ENCODE measurements at regions not wholly inside any gene's neighbourhood (a gene's known extent, or its start where the extent isn't known, plus 50 kb on each side); places are given as distances from the start of the nearest gene placed in this dataset.

DNA sequence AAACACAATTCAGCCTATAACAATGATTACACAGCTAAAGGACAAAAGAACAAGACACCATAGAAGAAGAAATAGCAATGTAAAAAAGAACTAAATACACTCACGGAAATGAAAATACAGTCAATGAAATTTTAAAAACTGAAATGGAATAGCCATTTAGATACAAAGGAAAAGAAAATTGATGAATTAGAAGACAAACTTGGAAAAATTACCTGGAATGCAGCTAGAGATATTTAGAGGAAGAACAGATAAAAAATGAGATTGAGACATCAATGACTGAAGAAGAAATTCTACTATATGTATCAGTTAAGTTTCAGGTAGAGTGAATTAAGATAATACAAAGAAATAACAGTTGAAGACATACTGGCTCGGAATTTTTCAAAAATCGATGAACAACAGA, 430.4 kb upstream of the NR5A2 start:
- Histone ChIP-seq H3K27me3 (ENCODE audit: insufficient read depth, low read depth) (no peaks in the 10 kb centered on the region), H2AFZ (ENCODE audit: low read depth) (no peak overlapping the region), H3K4me2 (no peak overlapping the region), H4K20me1 (ENCODE audit: insufficient read depth) (no peaks in the 10 kb centered on the region), H3K4me3 (IDR thresholded peaks at IDR 0.05; ENCODE audit: insufficient read depth, low read depth, low read length) (no peak overlapping the region), H3K79me2 (ENCODE audit: insufficient read depth, low read depth) (no peaks in the 10 kb centered on the region), H3K9ac (no peak overlapping the region), H3K36me3 (ENCODE audit: insufficient read depth) (no peaks in the 10 kb centered on the region), H3K4me1 (ENCODE audit: low read depth, poor library complexity, severe bottlenecking) (no peaks in the 10 kb centered on the region), H3K27ac (no peak overlapping the region)
- TF ChIP-seq, protein P1, sequence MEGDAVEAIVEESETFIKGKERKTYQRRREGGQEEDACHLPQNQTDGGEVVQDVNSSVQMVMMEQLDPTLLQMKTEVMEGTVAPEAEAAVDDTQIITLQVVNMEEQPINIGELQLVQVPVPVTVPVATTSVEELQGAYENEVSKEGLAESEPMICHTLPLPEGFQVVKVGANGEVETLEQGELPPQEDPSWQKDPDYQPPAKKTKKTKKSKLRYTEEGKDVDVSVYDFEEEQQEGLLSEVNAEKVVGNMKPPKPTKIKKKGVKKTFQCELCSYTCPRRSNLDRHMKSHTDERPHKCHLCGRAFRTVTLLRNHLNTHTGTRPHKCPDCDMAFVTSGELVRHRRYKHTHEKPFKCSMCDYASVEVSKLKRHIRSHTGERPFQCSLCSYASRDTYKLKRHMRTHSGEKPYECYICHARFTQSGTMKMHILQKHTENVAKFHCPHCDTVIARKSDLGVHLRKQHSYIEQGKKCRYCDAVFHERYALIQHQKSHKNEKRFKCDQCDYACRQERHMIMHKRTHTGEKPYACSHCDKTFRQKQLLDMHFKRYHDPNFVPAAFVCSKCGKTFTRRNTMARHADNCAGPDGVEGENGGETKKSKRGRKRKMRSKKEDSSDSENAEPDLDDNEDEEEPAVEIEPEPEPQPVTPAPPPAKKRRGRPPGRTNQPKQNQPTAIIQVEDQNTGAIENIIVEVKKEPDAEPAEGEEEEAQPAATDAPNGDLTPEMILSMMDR (conservative IDR thresholded peaks at IDR 0.05; ENCODE audit: low read depth, low read length): no peak

DNA sequence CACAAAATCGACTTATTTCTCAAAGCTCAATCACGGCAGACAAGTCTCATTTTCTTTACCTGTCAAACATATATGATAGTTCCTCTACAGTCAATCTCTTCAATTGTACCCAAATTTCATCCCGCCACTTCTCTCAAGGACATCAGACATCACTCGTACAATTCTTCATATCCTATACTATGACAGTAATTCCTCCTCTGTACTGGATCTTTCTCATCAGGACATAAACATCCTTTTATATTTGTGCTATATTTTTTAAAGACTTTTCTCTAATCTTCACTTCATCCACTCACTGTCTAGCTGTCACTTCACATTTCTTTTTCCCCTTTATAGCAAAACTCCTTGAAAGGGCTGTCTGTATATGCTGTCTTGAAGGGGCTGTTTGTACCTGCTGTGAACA, 419.1 kb upstream of the NR5A2 start:
- no peaks in the 10 kb centered on the region for H3K27me3 ChIP-seq (ENCODE audit: insufficient read depth, low read depth)
- H3K4me1 ChIP-seq (ENCODE audit: low read depth, poor library complexity, severe bottlenecking): no peaks in the 10 kb centered on the region
- H3K79me2 ChIP-seq (ENCODE audit: insufficient read depth, low read depth): no peaks in the 10 kb centered on the region
- no peak overlapping the region for H2AFZ ChIP-seq (ENCODE audit: low read depth)
- no peak overlapping the region for H3K4me2 ChIP-seq
- H4K20me1 ChIP-seq (ENCODE audit: insufficient read depth): no peaks in the 10 kb centered on the region
- TF ChIP-seq, protein P1 (conservative IDR thresholded peaks at IDR 0.05; ENCODE audit: low read depth, low read length): no peak
- H3K36me3 ChIP-seq (ENCODE audit: insufficient read depth): no peaks in the 10 kb centered on the region
- no peak overlapping the region for H3K9ac ChIP-seq
- H3K27ac ChIP-seq: no peak overlapping the region
- H3K4me3 ChIP-seq (IDR thresholded peaks at IDR 0.05; ENCODE audit: insufficient read depth, low read depth, low read length): no peak overlapping the region

DNA sequence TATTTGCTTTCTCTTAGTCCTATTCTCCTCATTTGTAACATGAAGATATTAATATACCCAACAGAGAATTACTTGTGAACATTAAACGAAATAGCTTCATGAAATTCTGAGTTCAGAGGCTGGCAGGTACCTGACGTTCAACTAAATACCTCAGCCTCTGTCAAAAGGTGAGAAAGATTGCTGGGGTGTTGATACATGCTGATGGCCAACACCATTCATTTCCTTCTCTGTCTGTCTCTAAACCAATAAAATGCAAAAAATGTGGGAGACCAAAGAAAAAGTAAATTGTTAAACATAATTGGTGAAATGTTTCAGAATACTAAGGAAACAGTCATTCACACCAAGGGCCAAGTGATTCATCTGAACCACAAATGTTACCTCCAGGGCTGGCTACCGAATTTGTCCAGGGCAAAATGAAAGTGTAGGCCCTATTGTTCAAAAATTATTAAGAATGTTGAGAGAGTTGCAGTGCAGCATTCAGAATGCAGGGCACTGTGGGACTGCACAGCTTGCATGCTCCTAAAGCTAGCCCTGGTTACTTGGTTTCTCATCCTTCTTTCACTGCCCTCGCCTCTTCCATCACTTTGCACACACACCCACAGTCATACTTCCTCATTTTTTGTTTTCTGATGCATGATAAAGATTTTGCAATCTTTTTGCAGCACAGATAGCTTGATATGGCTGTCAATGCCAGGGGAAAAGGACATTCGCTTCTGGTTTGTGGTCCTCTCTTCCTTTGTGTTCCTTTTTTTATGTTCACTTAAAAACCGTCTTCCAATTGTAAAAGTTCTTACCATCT, 414.3 kb upstream of the NR5A2 start:
- Histone ChIP-seq H3K27me3 (ENCODE audit: insufficient read depth, low read depth) (no peaks in the 10 kb centered on the region), H2AFZ (ENCODE audit: low read depth) (no peak overlapping the region), H3K4me2 (no peak overlapping the region), H3K27ac (no peak overlapping the region), H3K79me2 (ENCODE audit: insufficient read depth, low read depth) (no peaks in the 10 kb centered on the region), H3K9ac (no peak overlapping the region), H3K4me3 (IDR thresholded peaks at IDR 0.05; ENCODE audit: insufficient read depth, low read depth, low read length) (no peak overlapping the region), H3K36me3 (ENCODE audit: insufficient read depth) (no peaks in the 10 kb centered on the region), H4K20me1 (ENCODE audit: insufficient read depth) (no peaks in the 10 kb centered on the region), H3K4me1 (ENCODE audit: low read depth, poor library complexity, severe bottlenecking) (no peaks in the 10 kb centered on the region)
- TF ChIP-seq, protein P1 (conservative IDR thresholded peaks at IDR 0.05; ENCODE audit: low read depth, low read length): no peak

DNA sequence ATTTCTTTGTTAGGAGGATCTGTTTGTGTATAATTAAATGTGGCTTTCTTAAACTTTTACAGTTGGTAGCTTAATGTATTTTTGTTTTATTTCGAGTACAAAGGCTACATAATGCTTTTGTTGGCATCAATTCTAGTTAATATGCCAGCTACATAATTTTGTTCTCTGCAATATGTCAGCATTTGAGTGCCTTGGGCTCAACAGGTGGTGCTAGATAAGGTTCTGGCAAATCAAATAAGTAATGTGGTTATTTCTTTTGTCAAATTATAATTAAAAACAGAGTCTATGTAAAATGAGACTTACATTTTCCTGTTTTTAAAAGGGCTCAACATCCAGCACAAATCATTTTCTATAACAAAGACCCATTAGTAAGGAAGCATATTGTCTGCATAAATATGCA, 410.6 kb upstream of the NR5A2 start:
- Histone ChIP-seq H3K4me1 (ENCODE audit: low read depth, poor library complexity, severe bottlenecking) (no peaks in the 10 kb centered on the region), H2AFZ (ENCODE audit: low read depth) (no peak overlapping the region), H3K27me3 (ENCODE audit: insufficient read depth, low read depth) (no peaks in the 10 kb centered on the region), H3K36me3 (ENCODE audit: insufficient read depth) (no peaks in the 10 kb centered on the region), H3K27ac (no peak overlapping the region), H3K4me2 (no peak overlapping the region), H4K20me1 (ENCODE audit: insufficient read depth) (no peaks in the 10 kb centered on the region), H3K9ac (no peak overlapping the region), H3K4me3 (IDR thresholded peaks at IDR 0.05; ENCODE audit: insufficient read depth, low read depth, low read length) (no peak overlapping the region), H3K79me2 (ENCODE audit: insufficient read depth, low read depth) (no peaks in the 10 kb centered on the region)
- TF ChIP-seq, protein P1 (conservative IDR thresholded peaks at IDR 0.05; ENCODE audit: low read depth, low read length): no peak
